Thyroid gland (tissue), 4 donors: ENCODE measurements at regions not wholly inside any gene's neighbourhood (a gene's known extent, or its start where the extent isn't known, plus 50 kb on each side); places are given as distances from the start of the nearest gene placed in this dataset.

Experiments
- POLR2A ChIP-seq, 2 donors: fragments of 450-650 bp; IDR thresholded peaks; one replicate each; pipeline ENCODE4 v1.6.1; 2017; ENCODE audit warnings: antibody characterized with exemption in 2 of 2, mild to moderate bottlenecking in 2 of 2, moderate library complexity in 1 of 2
- TF ChIP-seq, protein P1 (sequence below), 6 experiments: fragments of 200-600 bp in 3 of 6; fragments of 450-650 bp in 3 of 6; sonication (generic) in 3 of 6; IDR thresholded peaks; one replicate each; pipeline ENCODE4 v1.5.1; 2016 to 2019; ENCODE audit warnings: antibody characterized with exemption in 6 of 6, mild to moderate bottlenecking in 2 of 6, inconsistent platforms in 1 of 6, moderate library complexity in 1 of 6

DNA sequence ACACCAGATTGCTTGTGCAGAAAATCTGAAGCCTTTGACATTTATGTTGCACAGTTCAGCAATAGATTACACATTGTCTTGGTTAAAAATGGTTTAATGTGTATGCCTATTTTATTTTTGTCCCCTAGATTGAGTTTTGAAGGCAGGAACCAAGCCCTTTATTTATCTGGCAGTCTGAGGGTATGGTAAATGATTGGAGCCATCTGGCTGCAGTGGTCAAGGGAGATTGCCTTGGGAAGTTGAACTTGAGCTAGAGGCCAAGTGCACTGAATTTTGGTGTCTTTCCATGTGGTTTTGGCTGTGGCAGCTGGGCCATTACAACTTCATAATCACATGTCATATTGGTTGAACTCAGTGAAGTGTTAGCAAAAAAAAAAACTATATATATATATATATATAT lies 248.7 kb upstream of the C2CD4B start:
- TF ChIP-seq, protein P1, sequence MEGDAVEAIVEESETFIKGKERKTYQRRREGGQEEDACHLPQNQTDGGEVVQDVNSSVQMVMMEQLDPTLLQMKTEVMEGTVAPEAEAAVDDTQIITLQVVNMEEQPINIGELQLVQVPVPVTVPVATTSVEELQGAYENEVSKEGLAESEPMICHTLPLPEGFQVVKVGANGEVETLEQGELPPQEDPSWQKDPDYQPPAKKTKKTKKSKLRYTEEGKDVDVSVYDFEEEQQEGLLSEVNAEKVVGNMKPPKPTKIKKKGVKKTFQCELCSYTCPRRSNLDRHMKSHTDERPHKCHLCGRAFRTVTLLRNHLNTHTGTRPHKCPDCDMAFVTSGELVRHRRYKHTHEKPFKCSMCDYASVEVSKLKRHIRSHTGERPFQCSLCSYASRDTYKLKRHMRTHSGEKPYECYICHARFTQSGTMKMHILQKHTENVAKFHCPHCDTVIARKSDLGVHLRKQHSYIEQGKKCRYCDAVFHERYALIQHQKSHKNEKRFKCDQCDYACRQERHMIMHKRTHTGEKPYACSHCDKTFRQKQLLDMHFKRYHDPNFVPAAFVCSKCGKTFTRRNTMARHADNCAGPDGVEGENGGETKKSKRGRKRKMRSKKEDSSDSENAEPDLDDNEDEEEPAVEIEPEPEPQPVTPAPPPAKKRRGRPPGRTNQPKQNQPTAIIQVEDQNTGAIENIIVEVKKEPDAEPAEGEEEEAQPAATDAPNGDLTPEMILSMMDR (IDR thresholded peaks at IDR 0.05), result no peak
- no peak for TF ChIP-seq POLR2A (IDR thresholded peaks at IDR 0.05)
